Glutamatergic neuron (in vitro differentiated cells): ENCODE measurements at regions not wholly inside any gene's neighbourhood (a gene's known extent, or its start where the extent isn't known, plus 50 kb on each side); places are given as distances from the start of the nearest gene placed in this dataset.

Experiments
- DNase-seq: peaks from one replicate; pipeline ENCODE4 v3.0.0; 2022
- H3K27ac Mint-ChIP-seq: one replicate; pipeline ENCODE4 v1.8.0; 2020; ENCODE audit warnings: mild to moderate bottlenecking, mixed read lengths, inconsistent platforms; ENCODE audit not compliant: unreplicated experiment
- H3K27me3 Mint-ChIP-seq: one replicate; pipeline ENCODE4 v1.8.0; 2020; ENCODE audit warnings: mild to moderate bottlenecking, moderate library complexity, mixed read lengths, inconsistent platforms; ENCODE audit not compliant: unreplicated experiment
- H3K36me3 Mint-ChIP-seq: one replicate; pipeline ENCODE4 v1.8.0; 2020; ENCODE audit warnings: mild to moderate bottlenecking, mixed read lengths, inconsistent platforms; ENCODE audit not compliant: unreplicated experiment
- H3K4me1 Mint-ChIP-seq: one replicate; pipeline ENCODE4 v1.8.0; 2020; ENCODE audit warnings: mild to moderate bottlenecking, low read depth, mixed read lengths, inconsistent platforms; ENCODE audit not compliant: unreplicated experiment
- H3K4me3 Mint-ChIP-seq: one replicate; pipeline ENCODE4 v1.8.0; 2020; ENCODE audit warnings: mild to moderate bottlenecking, mixed read lengths, inconsistent platforms; ENCODE audit not compliant: unreplicated experiment
- H3K9me3 Mint-ChIP-seq: one replicate; pipeline ENCODE4 v1.8.0; 2020; ENCODE audit warnings: mild to moderate bottlenecking, moderate library complexity, mixed read lengths, inconsistent platforms; ENCODE audit not compliant: unreplicated experiment
- CTCF ChIP-seq: fragments of 200-600 bp; sonication (generic); IDR thresholded peaks from one replicate; pipeline ENCODE4 v1.5.0; 2021; ENCODE audit not compliant: partially characterized antibody, unreplicated experiment

- no peaks in the 10 kb centered on the region for H3K27me3 Mint-ChIP-seq
- H3K9me3 Mint-ChIP-seq, result no peaks in the 10 kb centered on the region
- H3K27ac Mint-ChIP-seq, result no peak overlapping the region
- no peak for TF ChIP-seq CTCF
- H3K4me3 Mint-ChIP-seq, result no peak overlapping the region
- H3K36me3 Mint-ChIP-seq, result no peaks in the 10 kb centered on the region
- DNase-seq, result no peak
- H3K4me1 Mint-ChIP-seq, result peaks cover 8% of the 10 kb centered on the region
These were observed 72.3 kb upstream of the ITGA4 start for GRCh38 chr2:181384923-181385322.

GRCh38 chr2:181389524-181389923 is 67.7 kb upstream of the ITGA4 start:
- Mint-ChIP-seq H3K36me3 (no peaks in the 10 kb centered on the region), H3K27ac (no peak overlapping the region), H3K9me3 (no peaks in the 10 kb centered on the region), H3K4me1 (no peaks in the 10 kb centered on the region), H3K4me3 (no peak overlapping the region), H3K27me3 (no peaks in the 10 kb centered on the region)
- DNase-seq, result no peak
- no peak for TF ChIP-seq CTCF

- no peak for DNase-seq
- Mint-ChIP-seq H3K9me3 (no peaks in the 10 kb centered on the region), H3K4me1 (peaks cover 6% of the 10 kb centered on the region), H3K27ac (no peak overlapping the region), H3K36me3 (no peaks in the 10 kb centered on the region), H3K27me3 (no peaks in the 10 kb centered on the region), H3K4me3 (no peak overlapping the region)
- no peak for TF ChIP-seq CTCF
These were observed 63.7 kb upstream of the ITGA4 start for GRCh38 chr2:181393472-181393871.

GRCh38 chr2:181394741-181395437 is 62.3 kb upstream of the ITGA4 start:
- Mint-ChIP-seq H3K4me1 (peaks cover 6% of the 10 kb centered on the region), H3K4me3 (no peak overlapping the region), H3K9me3 (no peaks in the 10 kb centered on the region), H3K36me3 (no peaks in the 10 kb centered on the region), H3K27ac (no peak overlapping the region), H3K27me3 (no peaks in the 10 kb centered on the region)
- no peak for TF ChIP-seq CTCF
- DNase-seq, result no peak

GRCh38 chr2:181395851-181396250 is 61.3 kb upstream of the ITGA4 start:
- no peak for DNase-seq
- Mint-ChIP-seq H3K4me3 (no peak overlapping the region), H3K27me3 (no peaks in the 10 kb centered on the region), H3K27ac (no peak overlapping the region), H3K9me3 (no peaks in the 10 kb centered on the region), H3K4me1 (peaks cover 6% of the 10 kb centered on the region), H3K36me3 (no peaks in the 10 kb centered on the region)
- no peak for TF ChIP-seq CTCF
